Gastroesophageal sphincter (tissue), 3 donors: ENCODE measurements at regions not wholly inside any gene's neighbourhood (a gene's known extent, or its start where the extent isn't known, plus 50 kb on each side); places are given as distances from the start of the nearest gene placed in this dataset.

Experiments used
- EP300 ChIP-seq: sonication (generic); formaldehyde crosslinking; IDR thresholded peaks from one replicate; pipeline ENCODE4 v1.6.1; 2017; ENCODE audit warnings: antibody characterized with exemption, mild to moderate bottlenecking
- POLR2A ChIP-seq, 2 donors: fragments of 450-650 bp; IDR thresholded peaks; one replicate each; pipeline ENCODE4 v1.6.1; 2017; ENCODE audit warnings: antibody characterized with exemption in 2 of 2, mild to moderate bottlenecking in 2 of 2, moderate library complexity in 1 of 2
- POLR2AphosphoS5 ChIP-seq: sonication (generic); formaldehyde crosslinking; IDR thresholded peaks from one replicate; pipeline ENCODE4 v1.6.1; 2017; ENCODE audit warnings: antibody characterized with exemption
- TF ChIP-seq, protein P1 (sequence below), 4 experiments: fragments of 200-600 bp in 2 of 4; fragments of 450-650 bp in 2 of 4; sonication (generic) in 1 of 4; IDR thresholded peaks; one replicate each; pipeline ENCODE4 v1.5.1; 2017 to 2019; ENCODE audit warnings: antibody characterized with exemption in 4 of 4, mild to moderate bottlenecking in 2 of 4, moderate library complexity in 2 of 4

DNA sequence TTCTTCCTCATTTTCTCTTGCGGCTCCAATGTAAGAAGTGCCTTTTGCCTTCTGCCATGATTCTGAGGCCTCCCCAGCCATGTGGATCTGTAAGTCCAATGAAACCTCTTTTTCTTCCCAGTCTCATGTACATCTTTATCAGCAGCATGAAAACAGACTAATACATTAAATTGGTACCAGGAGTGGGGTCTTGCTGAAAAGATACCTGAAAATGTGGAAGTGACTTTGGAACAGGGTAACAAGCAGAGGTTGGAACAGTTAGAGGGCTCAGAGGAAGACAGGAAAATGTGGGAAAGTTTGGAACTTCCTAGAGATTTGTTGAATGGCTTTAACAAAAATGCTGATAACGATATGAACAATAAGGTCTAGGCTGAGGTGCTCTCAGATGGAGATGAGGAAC, 316.7 kb upstream of the HS3ST5 start:
- TF ChIP-seq POLR2A (IDR thresholded peaks at IDR 0.05) (no peak), EP300 (no peak), POLR2AphosphoS5 (no peak)
- TF ChIP-seq, protein P1, sequence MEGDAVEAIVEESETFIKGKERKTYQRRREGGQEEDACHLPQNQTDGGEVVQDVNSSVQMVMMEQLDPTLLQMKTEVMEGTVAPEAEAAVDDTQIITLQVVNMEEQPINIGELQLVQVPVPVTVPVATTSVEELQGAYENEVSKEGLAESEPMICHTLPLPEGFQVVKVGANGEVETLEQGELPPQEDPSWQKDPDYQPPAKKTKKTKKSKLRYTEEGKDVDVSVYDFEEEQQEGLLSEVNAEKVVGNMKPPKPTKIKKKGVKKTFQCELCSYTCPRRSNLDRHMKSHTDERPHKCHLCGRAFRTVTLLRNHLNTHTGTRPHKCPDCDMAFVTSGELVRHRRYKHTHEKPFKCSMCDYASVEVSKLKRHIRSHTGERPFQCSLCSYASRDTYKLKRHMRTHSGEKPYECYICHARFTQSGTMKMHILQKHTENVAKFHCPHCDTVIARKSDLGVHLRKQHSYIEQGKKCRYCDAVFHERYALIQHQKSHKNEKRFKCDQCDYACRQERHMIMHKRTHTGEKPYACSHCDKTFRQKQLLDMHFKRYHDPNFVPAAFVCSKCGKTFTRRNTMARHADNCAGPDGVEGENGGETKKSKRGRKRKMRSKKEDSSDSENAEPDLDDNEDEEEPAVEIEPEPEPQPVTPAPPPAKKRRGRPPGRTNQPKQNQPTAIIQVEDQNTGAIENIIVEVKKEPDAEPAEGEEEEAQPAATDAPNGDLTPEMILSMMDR (IDR thresholded peaks at IDR 0.05) = no peak
